ENCODE measurements at regions not wholly inside any gene's neighbourhood (a gene's known extent, or its start where the extent isn't known, plus 50 kb on each side); places are given as distances from the start of the nearest gene placed in this dataset.
"Not testable (repeated sequence)": the region's sequence is repeated elsewhere in the genome, so short reads cannot be mapped to it uniquely, and the experiment has no call there.

GRCh38 chr10:45241865-45242520, 73.4 kb downstream of the OR13A1 start:
- no peak for DNase-seq (ENCODE audit: low read depth in 3 of 3, low spot score in 2 of 3)

- DNase-seq (ENCODE audit: low read depth in 3 of 3, low spot score in 2 of 3) = no peak
Measured at GRCh38 chr10:45243261-45243660, 72.1 kb downstream of the OR13A1 start.

DNA sequence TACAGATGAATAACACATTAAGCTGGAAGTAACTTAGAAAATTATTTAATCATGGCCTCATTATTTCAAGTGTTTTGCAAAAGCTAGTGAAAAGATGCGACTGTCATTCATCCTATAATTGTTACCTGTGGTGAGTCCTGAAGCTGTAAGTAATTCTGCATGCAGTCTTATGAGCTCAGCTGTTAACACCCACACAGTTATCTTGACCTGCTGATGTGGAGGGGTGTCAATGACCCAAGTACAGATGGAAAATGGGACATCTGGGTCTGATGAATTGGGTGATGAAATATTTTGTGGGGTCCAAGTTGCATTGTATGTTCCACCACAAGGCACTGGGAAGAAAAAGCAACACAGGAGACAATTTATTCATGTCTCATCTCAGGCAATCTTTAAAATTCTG, 68.9 kb downstream of the OR13A1 start:
- DNase-seq (ENCODE audit: low read depth in 3 of 3, low spot score in 2 of 3) = no peak

DNA sequence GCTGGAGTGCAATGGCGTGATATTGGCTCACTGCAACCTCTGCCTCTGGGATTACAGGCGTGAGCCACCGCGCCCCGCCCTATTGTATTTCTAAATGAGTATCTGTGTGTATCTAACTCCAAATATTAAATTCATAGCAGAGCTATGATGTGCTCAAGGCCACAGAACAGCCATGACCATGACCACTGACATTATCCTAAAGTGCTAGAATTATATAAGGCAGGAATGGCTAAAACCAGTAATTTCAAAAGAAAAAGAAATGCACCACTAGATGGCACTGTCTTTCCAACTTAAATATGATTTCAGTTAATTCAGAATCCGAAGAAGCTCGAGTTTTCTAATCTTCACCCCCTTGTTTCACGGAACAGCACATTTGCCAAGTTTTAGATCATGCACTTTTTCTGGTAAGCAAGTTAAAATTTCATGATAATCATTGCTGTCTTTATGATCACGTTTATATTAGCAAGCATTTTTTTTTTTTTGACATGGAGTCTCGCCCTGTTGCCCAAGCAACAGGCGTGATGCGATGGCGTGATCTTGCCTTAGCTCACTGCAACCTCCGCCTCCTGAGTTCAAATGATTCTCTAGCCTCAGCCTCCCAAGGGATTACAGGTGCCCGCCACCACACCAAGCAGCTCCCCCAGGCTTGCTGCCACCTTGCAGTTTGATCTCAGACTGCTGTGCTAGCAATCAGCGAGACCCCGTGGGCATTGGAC, 65.3 kb downstream of the OR13A1 start:
- DNase-seq (ENCODE audit: low read depth in 3 of 3, low spot score in 2 of 3) = peak; percentile 37 to 50 (median 46)

GRCh38 chr10:45250694-45251075, 64.7 kb downstream of the OR13A1 start:
- not testable (repeated sequence) for DNase-seq (ENCODE audit: low read depth in 3 of 3, low spot score in 2 of 3)

All from right renal cortex interstitium (tissue), 3 donors.